Superior temporal gyrus (tissue), 1 donor: ENCODE measurements at regions not wholly inside any gene's neighbourhood (a gene's known extent, or its start where the extent isn't known, plus 50 kb on each side); places are given as distances from the start of the nearest gene placed in this dataset.

Source experiments
- DNase-seq: peaks from one replicate; pipeline ENCODE4 v3.0.0-alpha.2; 2016; ENCODE audit errors: extremely low spot score

- DNase-seq, result no peak
Measured at GRCh38 chr3:63207066-63207590, 71.0 kb upstream of the SYNPR start.

GRCh38 chr3:63228087-63228486 lies 50.0 kb upstream of the SYNPR start:
- DNase-seq, result peak; percentile 22
